AG10803 (cell line): ENCODE measurements at regions not wholly inside any gene's neighbourhood (a gene's known extent, or its start where the extent isn't known, plus 50 kb on each side); places are given as distances from the start of the nearest gene placed in this dataset.
"Not testable (repeated sequence)": the region's sequence is repeated elsewhere in the genome, so short reads cannot be mapped to it uniquely, and the experiment has no call there.

Experiments
- DNase-seq: peaks from one replicate; pipeline ENCODE4 v3.0.0; 2010; ENCODE audit warnings: low read depth
- H3K4me3 ChIP-seq: 2 replicates; pipeline ENCODE4 v1.5.1; 2011; ENCODE audit warnings: mild to moderate bottlenecking, low read length, control low read depth
- CTCF ChIP-seq: conservative IDR thresholded peaks from 2 replicates; pipeline ENCODE4 v1.5.1; 2011; ENCODE audit warnings: mild to moderate bottlenecking, low read length, control low read depth, inconsistent platforms

DNA sequence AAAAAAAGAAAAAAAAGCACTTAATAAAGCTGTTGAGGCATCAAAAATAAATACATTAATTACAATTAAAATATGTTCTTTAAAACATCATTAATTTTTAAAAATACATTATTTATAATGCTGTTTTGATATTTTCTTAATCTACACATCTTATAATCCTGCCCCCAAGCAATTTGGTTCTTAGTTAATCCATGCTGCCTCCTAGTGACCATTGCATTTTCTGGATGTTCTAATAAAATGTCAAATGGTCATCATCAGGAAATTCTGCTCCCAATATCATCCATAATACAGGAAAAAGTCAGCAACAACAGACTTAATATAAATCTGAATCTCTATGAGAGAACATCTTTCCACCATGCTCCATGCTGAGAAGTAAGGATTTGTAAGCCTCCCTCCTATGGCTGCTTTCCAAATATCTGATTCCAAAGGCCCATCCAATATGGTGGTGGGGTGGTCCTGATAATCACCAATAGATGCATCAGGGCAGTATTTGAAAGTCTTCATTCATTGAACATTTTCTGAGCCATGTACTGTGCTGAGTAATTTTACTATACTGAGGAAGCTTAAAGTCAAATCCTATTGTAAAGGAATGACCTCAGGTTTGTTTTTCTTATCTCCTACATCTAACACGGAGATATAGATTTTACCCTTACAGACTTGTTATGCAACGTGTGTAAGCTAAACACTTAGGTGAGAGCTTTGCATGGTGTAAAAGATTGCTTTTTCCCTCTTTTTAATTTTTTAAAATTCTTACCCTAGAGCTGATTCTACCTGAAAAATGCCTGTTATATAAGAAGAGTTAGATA lies 124.7 kb upstream of the BMAL1 start:
- TF ChIP-seq CTCF = peak; percentile 64
- no peak overlapping the region for H3K4me3 ChIP-seq
- peak; percentile 35 for DNase-seq

DNA sequence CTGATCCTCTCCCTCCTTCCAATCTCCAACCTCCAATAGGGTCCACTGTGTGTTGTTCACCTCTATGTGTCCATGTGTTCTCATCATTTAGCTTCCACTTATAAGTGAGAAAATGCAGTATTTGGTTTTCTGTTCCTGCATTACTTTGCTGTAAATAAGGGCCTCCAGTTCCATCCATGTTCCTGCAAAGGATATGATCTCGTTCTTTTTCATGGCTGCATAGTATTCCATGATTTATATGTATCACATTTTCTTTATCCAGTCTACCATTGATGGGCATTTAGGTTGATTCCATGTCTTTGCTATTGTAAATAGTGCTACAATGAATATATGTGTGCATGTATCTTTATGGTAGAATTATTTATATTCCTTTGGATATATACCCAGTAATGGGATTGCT lies 123.2 kb upstream of the BMAL1 start:
- H3K4me3 ChIP-seq = not testable (repeated sequence)

GRCh38 chr11:13160346-13160745 lies 117.2 kb upstream of the BMAL1 start:
- no peak overlapping the region for H3K4me3 ChIP-seq
- no peak for TF ChIP-seq CTCF
- no peak for DNase-seq

More for the DNA sequence above, 123.2 kb upstream of the BMAL1 start:
- not testable (repeated sequence) for DNase-seq

GRCh38 chr11:13160806-13161205 lies 116.8 kb upstream of the BMAL1 start:
- DNase-seq = no peak
- no peak overlapping the region for H3K4me3 ChIP-seq
- TF ChIP-seq CTCF = no peak

- DNase-seq = no peak
- no peak for TF ChIP-seq CTCF
- no peak overlapping the region for H3K4me3 ChIP-seq
Measured at GRCh38 chr11:13163158-13163557, 114.4 kb upstream of the BMAL1 start.

DNA sequence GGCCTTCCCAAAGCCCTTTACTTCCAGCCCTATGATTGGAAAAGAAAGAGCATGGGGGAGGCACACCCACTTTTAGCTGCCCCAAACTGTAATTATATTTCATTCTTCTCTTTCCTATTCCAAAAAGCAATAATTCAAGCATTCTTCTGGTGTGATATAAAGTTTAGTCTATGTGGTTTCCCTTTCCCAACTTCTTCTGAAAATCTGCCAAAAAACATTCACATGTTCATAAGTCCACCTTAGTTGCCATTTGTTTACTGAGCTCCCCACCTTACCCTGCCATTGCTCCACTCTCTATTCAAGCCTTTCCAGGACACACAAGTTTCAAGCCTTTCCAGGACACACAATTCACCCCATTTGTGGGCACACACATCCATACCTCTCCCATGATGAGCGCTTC lies 111.6 kb upstream of the BMAL1 start:
- no peak for TF ChIP-seq CTCF
- peak; percentile 52 for DNase-seq
- H3K4me3 ChIP-seq = no peak overlapping the region

- no peak for TF ChIP-seq CTCF
- no peak overlapping the region for H3K4me3 ChIP-seq
- DNase-seq = no peak
Measured at GRCh38 chr11:13168271-13168670, 109.3 kb upstream of the BMAL1 start.
